Type B pancreatic cell (in vitro differentiated cells): ENCODE measurements at regions not wholly inside any gene's neighbourhood (a gene's known extent, or its start where the extent isn't known, plus 50 kb on each side); places are given as distances from the start of the nearest gene placed in this dataset.

Source experiments
- DNase-seq: peaks from one replicate; pipeline ENCODE4 v3.0.0; 2021; ENCODE audit warnings: mixed read lengths; ENCODE audit not compliant: unreplicated experiment; ENCODE audit errors: extremely low spot score
- H3K27ac Mint-ChIP-seq: 2 replicates; pipeline ENCODE4 v1.8.0; 2021; ENCODE audit warnings: mild to moderate bottlenecking, mixed read lengths
- H3K27me3 Mint-ChIP-seq: 2 replicates; pipeline ENCODE4 v1.8.0; 2021; ENCODE audit warnings: mixed read lengths
- H3K36me3 Mint-ChIP-seq: 2 replicates; pipeline ENCODE4 v1.8.0; 2021; ENCODE audit warnings: mixed read lengths
- H3K4me1 Mint-ChIP-seq: one replicate; pipeline ENCODE4 v1.8.0; 2021; ENCODE audit warnings: mixed read lengths; ENCODE audit not compliant: unreplicated experiment
- H3K4me3 Mint-ChIP-seq: 2 replicates; pipeline ENCODE4 v1.8.0; 2021; ENCODE audit warnings: mild to moderate bottlenecking, mixed read lengths
- H3K9me3 Mint-ChIP-seq: 2 replicates; pipeline ENCODE4 v1.8.0; 2021; ENCODE audit warnings: mixed read lengths
- CTCF ChIP-seq: fragments of 200-600 bp; sonication (generic); conservative IDR thresholded peaks from 2 replicates; pipeline ENCODE4 v1.5.0; 2021; ENCODE audit warnings: antibody characterized with exemption, mild to moderate bottlenecking

- Mint-ChIP-seq H3K27me3 (no peaks in the 10 kb centered on the region), H3K4me3 (no peak overlapping the region), H3K9me3 (no peaks in the 10 kb centered on the region), H3K27ac (no peak overlapping the region), H3K4me1 (peaks cover 3% of the 10 kb centered on the region), H3K36me3 (no peaks in the 10 kb centered on the region)
- no peak for TF ChIP-seq CTCF
- no peak for DNase-seq
These were observed 909.0 kb upstream of the PCDH10 start for GRCh38 chr4:132240081-132240480.

- no peak overlapping the region for H3K27ac Mint-ChIP-seq
- no peak for DNase-seq
These were observed 903.8 kb upstream of the PCDH10 start for GRCh38 chr4:132245319-132245718.

GRCh38 chr4:132264176-132264575 is 884.9 kb upstream of the PCDH10 start:
- Mint-ChIP-seq H3K27me3 (no peaks in the 10 kb centered on the region), H3K4me1 (no peaks in the 10 kb centered on the region), H3K27ac (no peak overlapping the region), H3K36me3 (no peaks in the 10 kb centered on the region), H3K4me3 (no peak overlapping the region), H3K9me3 (no peaks in the 10 kb centered on the region)
- no peak for TF ChIP-seq CTCF
- DNase-seq, result no peak

More at GRCh38 chr4:132245319-132245718, 903.8 kb upstream of the PCDH10 start:
- H3K4me3 Mint-ChIP-seq, result no peak overlapping the region
- no peaks in the 10 kb centered on the region for H3K36me3 Mint-ChIP-seq
- peaks cover 3% of the 10 kb centered on the region for H3K4me1 Mint-ChIP-seq
- H3K9me3 Mint-ChIP-seq, result no peaks in the 10 kb centered on the region
- H3K27me3 Mint-ChIP-seq, result no peaks in the 10 kb centered on the region
- no peak for TF ChIP-seq CTCF

- no peak for TF ChIP-seq CTCF
- Mint-ChIP-seq H3K27me3 (no peaks in the 10 kb centered on the region), H3K9me3 (no peaks in the 10 kb centered on the region), H3K36me3 (no peaks in the 10 kb centered on the region), H3K4me3 (no peak overlapping the region), H3K27ac (no peak overlapping the region), H3K4me1 (no peaks in the 10 kb centered on the region)
- DNase-seq, result no peak
These were observed 882.7 kb upstream of the PCDH10 start for GRCh38 chr4:132266374-132266773.

GRCh38 chr4:132267321-132267720 is 881.8 kb upstream of the PCDH10 start:
- H3K27ac Mint-ChIP-seq, result no peak overlapping the region
- H3K27me3 Mint-ChIP-seq, result no peaks in the 10 kb centered on the region
- no peak for TF ChIP-seq CTCF
- no peaks in the 10 kb centered on the region for H3K4me1 Mint-ChIP-seq
- no peak overlapping the region for H3K4me3 Mint-ChIP-seq
- H3K9me3 Mint-ChIP-seq, result no peaks in the 10 kb centered on the region
- DNase-seq, result no peak
- H3K36me3 Mint-ChIP-seq, result no peaks in the 10 kb centered on the region
